HG02885 (cell line): ENCODE measurements at regions not wholly inside any gene's neighbourhood (a gene's known extent, or its start where the extent isn't known, plus 50 kb on each side); places are given as distances from the start of the nearest gene placed in this dataset.

Source experiments
- ATAC-seq: cut with Tn5 transposase; IDR thresholded peaks from one replicate; pipeline ENCODE4 v1.9.1; 2021; ENCODE audit warnings: mild to moderate bottlenecking; ENCODE audit not compliant: unreplicated experiment, poor library complexity

DNA sequence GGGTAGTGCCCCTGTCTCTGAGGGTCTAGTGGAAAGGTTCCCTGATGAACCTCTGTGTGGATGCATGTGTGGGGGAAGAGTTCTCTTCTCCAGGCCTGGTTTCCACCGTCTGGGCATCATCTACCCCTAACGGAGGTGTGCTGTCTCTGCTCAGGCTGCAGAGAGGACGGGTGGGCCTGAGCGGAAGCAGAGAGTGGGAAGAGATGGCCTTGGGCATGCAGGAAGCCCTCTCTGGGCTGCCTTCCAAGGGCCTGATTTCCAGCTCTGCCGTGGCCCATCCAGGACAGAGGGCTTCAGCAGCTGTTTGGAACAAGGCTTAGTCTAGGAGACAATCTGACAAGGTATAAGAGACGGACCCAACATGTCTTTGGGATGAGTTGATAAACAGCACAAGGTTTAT lies 220.1 kb upstream of the DTNBP1 start:
- no peak for ATAC-seq

DNA sequence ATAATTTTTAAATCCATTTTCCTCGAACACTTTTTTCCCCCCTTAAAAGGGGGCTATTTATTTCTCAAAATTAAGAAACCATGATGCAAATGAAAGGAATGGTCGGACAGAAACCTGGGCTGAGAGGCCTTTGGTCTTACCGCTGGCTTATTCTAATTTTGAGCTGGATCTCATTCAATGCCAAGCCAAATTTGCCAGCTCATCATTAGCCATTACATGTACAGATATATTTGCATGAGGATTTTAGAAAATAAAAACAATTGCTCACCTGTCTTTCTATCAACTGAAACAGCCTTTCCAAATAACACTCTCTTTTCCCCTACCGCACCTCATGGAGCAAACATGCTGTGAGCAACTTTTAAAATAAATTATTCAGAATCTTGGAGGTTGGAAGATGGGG lies 219.5 kb upstream of the DTNBP1 start:
- no peak for ATAC-seq

DNA sequence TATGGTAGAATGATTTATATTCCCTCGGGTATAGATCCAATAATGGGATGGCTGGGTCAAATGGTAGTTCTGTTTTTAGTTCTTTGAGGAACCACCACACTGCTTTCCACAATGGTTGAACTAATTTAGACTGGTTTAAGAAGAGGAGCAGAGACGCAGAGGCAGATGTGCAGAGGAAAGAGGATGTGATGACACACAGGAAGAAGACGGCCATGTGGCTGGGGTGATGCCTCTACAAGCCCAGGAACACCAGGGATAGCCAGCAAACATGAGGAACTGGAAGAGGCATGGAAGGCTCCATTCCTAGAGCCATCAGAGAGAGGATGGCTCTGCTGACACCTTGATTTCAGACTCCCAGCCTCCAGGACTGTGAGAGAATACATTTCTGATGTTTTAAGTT lies 218.3 kb upstream of the DTNBP1 start:
- no peak for ATAC-seq

DNA sequence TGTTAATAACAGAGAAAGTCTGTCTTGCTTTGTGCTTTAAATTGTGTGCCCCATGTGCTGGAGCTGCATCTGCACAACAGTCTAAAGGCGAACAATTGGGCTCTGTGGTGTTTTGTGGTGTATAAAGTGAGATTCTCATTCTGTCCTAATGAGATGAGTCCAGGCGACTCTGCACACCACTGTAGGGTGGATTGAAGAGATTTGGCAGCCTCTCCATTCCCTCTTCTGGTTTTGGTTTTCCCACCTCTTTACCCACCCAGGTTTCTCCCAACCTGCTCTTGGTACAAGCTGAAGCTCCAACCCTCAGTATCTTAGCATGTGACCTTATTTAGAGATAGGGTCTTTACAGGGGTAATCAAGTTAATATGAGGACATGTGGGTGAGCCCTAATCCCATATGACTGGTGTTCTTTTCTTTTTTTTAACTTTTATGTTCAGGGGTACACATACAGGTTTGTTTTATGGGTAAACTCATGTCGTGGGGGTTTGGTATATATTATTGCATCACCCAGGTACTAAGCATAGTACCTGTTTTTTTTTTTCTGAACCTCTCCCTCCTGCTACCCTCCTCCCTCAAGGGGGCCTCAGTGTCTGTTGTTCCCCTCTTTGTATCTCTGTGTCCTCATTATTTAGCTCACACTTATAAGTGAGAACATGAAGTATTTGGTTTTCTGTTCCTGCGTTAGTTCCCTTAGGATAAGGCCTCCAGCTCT lies 217.6 kb upstream of the DTNBP1 start:
- no peak for ATAC-seq

DNA sequence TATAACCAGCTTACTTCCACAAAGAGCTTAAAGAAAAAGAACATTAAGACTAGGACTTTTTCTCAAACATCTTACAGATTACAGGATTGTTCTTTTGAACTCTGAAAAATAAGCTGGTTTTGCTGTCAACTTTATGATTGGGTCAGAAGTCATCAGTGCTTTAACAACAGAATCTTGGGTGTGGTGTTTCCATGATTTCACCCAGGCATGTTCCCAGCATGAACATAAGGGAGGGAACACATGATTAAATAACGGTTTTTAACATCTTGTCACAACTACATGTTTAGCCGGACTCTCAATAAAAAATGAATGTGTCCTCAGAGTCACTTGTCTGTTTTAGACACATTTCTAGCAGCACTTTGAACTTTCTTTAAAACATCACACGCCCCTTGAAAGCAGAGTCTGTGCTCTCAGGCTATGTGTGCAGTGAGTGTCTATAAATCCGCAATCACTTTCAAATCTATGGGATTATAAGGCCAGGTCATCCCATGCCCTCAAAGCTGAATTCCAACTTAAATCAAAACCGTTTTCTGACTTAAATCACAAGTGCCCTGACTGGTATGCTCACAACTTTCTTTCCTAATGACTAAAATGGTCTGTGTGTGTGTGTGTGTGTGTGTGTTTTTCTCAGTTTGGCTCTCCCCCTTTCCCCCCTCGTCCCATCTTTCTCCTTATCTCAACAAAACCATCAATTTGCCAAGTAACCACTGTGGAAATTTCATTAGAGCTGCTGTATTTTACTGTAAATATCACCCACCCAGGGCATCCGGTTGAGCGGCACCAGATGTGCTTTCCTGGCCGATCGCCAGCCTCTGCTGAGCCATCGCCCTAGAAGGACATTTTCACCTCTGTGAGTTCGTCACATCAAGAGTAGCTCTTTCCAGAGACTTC lies 216.8 kb upstream of the DTNBP1 start:
- ATAC-seq: peak; percentile 67

DNA sequence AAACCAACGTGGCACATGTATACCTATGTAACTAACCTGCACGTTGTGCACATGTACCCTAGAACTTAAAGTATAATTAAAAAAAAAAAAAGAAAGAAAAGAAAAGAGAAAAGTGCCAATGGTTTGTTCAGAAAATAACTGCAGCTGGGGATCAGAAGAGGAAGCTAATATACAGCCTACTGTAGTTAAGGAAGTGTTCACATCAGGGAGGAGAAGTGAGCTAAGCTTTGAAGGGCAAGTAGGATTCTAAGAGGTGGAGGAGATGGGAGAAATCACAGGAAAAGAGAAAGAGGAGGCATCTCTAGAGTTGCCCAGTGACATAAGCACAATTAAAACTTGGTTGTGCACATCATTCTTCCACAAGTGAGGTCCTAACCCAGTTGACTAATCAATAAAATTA lies 214.4 kb upstream of the DTNBP1 start:
- ATAC-seq: no peak

DNA sequence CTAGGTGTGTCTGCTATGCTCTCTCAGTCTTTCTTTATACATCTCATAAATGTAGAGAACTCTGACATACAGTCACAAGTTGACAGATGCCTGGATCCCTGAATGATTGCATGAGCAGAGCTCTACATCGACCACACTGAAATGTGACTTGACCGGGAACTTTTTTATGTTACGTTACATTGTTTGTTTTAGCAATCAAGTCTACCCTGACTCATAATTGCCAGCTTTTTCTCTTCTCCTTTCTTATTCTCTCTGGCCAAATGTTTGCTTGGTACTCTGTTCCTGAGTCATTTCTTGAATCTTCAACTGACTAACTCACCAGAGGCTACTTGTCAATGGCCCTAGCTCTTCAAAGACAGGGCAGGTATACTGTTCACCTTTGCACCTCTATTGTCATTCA lies 213.6 kb upstream of the DTNBP1 start:
- peak; percentile 78 for ATAC-seq

DNA sequence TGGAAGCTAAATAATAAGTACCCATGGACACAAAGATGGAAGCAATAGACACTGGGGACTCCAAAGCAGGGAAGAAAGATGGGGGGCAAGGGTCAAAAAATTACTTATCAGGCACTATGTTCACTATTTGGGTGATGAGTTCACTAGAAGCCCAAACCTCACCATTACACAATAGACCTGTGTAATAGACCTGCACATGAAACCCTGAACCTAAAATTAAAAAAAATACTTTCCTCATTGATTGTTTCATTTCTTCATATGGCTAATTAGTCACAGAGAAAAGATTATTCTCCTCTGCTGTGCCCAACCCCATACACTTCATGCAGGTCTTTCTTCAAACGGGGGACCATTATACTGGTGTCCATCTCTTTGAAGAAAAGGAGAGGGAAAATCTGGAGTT lies 213.0 kb upstream of the DTNBP1 start:
- no peak for ATAC-seq

DNA sequence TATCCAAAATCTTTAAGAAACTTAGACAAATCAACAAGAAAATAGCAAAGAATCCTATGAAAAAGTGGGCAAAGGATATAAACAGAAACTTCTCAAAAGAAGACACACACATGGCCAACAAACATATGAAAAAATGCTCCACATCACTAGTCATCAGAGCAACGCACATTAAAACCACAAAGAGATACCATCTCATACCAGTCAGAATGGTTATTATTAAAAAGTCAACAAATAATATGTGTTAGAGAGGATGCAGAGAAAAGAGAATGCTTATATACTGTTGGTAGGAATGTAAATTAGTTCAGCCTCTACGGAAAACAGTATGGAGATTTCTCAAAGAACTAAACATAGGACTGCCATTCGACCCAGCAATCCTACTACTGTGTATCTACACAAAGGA lies 212.0 kb upstream of the DTNBP1 start:
- no peak for ATAC-seq

DNA sequence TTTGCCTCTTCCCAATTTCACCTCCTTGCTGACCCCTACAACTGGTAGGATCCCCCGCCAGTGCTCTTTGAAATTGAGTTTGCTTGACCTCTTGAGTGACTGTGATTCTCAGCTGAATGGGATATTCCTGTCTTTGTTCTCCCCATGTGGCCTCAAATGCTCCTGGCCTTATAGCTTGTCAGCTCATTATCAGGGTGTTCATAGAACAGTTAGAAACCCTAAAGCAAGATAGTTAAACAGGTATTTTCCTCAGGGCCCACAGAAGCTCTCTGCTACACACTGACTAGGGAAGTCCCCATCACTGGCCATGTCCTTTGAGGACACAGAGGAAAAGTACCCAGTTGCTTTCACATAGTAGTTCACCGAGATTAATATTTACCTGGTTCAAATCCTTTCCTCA lies 211.5 kb upstream of the DTNBP1 start:
- ATAC-seq: no peak

DNA sequence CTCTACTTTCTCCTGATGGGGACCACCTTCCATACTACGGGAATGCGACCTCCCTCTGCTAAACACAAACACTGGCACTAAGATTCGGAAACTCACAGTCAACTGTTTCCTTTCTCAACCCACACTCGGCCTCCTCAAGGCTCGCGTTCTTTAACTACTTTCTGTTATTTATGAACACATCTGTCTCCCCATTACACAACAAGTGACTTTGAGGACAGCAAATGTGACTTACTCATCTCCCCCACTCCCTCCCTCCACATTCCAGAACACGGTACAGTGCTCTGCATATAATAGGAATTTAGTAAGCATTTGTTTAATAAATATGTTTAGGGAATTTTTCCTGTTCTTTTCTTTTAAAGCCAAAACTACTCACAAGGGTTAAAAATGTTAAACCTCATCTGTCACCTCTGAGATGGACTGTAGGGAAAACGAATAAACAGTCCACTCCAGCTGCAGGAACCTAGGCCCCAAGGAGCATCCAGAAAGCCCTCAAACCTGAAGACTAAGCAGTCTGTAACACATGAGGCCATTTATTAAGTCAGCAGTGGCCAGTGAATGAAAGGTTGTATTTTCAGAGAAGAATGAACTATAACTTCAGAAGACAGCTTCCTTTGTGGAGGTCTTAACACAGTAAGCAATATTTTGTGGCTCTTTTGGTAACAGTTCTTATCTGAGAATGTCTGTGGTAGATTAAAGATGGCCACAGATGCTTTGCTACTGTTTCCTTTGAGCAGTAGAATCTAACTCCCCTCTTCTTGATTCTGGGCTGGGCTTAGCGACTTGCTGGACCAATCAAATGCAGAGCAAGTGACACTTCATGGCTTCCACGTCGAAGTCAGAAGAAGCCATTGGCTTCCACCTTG lies 209.6 kb upstream of the DTNBP1 start:
- ATAC-seq: no peak

DNA sequence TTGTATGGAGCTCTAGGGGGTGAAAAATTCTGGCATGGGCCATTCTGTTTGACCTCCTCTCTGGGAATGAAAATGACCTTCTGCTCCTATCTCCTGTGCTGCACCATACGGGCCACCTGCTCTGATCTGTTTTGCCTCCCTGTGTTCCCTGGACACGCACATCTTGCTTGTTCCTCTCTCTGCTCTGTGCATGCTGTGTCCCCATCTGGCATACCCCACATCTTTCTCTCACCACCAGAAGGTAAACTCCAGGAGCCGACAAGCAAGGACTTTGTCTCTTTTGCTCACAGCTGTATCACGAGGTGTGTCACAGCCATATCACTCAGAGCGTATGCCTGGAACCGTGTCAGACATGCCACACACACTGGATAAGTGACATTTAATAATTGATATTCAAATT lies 208.4 kb upstream of the DTNBP1 start:
- no peak for ATAC-seq

DNA sequence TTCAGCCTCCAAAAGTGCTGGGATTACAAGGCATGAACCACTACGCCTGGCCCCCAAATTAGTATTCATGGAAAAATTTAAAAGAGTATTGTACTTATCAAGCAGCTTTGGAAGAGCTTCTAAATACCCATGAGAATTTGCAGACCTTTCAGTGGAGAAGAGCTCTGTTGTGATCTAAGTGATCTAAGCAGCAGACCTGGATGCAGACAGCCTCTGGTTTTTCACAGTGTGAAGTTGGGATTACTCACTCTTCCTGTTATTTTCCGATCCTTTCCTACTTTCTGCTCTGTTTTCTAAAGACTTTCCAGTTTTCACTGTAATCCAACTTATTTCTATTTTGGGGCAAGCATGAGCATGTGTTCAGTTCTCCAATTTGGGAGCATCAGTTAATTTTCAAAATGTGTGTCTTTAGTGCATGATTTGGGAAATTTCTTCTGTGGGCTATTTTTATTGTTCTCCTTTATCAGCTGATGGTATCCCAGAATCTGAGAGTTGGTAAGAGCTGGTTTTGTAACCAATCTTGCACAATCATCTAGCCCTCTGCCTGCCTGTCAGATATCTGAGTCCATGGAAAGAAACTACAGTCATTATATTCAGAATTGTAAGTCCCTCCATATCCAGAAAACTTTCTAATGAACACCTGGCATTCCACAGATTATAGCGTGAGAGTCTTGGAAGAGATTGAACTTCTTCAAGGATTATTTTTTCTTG lies 207.7 kb upstream of the DTNBP1 start:
- ATAC-seq: no peak

DNA sequence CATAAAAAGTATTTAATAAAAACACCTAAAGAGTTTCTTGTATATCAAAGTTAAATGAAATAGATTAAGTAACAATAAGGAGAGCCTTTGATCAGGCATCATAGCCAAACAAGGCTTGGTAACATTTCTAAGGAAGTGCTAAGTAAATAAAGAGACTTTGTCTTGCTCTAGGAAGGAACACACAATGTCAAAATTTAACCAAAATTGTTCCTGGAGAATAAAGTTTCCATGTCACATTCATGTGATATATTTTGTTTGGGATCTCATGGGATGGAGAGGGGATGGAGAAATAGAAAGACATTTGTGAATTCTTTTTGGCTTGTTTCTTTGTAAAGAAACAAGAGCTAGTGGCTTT lies 201.9 kb upstream of the DTNBP1 start:
- ATAC-seq: no peak

DNA sequence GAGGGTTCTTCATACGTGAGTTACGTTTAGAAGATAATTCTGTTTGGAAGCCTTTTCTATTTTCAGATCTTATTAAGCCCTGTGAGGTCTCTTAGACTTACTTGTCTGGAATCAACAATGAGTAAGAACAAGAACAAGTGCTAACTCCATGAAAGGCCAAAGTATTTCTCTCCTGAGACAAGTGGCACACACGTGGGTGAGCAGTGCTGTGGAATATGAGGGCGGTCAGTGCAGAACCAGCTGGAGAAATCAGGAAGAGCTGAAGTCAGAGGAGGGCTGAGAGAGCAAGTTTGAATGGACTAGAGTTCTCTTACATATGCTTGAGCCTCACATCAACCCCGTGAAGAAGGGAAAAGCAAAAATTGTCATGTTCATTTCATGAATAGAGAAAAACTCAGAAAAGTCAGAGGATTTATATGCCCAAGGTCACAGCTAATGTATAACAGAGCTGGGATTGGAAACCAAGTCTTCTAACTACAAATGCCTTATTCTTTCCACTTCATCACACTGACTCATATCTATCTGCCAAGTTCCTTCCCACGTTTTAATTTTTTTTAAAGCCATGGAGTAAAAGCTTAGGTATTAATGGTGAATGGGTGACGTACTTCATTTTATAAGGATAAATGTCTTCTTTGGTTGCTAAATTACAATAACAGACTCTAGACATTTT lies 201.3 kb upstream of the DTNBP1 start:
- ATAC-seq: no peak

DNA sequence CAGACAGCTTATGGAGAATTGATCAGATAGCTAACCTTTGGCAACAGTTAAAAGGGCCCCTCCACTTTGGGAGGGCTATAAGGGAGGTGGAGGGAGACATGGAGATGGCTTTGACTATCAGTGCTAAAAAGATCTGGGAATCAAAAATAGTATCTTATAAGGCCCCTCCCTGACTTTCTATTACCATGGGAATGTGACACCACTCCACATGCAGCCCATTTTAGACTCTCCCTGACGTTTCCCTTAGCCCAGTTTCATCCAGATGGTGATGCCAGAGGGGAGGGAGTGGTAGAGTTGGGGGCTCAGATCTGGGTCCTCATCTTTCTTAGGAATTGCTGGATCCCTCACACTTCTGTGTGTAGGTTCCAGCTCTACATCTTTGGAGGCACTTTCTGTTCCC lies 200.0 kb upstream of the DTNBP1 start:
- ATAC-seq: no peak

DNA sequence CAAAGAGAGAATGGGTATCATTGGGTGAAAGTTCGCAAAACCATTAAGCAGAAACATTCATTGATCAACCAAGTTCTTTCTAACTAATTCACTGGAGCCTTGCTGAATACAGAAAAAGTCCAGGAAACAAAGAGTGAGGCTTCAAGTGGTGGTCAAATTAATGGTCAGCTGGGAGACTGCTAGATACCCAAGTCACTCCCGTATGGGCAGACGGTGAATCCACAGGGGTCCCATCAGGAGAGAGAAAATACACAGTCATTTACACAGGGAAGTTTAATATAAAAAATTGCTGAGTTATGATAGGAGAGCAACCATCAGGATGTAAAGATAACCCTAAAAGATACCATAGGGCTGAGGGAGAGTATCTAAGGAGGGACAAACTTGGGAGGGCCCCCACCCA lies 198.7 kb upstream of the DTNBP1 start:
- no peak for ATAC-seq

DNA sequence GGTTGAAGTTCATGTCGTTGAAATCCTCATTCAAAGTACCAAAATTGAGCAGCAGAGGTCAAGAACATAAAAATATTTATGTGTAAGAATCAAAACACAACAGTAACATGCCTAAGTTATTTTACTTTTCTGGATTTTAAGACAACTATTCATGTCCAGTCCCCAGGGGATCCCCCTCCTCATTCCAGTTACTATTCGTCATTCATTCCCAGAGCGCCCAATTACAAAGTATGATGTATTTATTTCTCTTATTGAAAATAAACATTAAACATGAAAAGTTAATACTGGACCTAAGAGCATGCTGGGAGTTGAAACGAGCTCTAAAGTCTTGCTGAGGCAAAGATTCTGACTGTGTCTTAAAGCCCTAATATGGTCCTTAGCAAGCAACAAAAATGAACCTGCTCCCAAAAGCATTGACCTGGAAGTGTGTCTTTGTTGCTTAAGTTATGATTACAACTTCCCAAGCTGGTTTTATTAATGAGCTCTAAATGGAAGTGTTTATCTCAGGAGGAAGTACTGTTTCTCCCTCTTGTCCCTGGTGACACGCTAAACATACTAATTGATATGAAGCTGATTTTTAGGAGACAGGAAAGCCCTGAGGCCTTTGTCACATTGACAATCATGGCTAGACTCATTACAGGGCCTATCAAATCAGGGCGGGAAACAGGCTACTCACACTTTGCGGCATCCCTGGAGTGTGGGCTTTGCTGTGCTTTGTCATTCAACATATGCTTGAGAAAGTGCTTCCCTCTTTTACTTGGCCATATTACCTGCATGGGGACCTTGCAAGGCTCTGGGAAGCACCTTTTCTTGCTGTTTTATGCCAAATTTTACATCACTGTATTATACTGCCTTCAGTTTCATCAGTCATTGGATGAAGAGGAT lies 192.2 kb upstream of the DTNBP1 start:
- ATAC-seq: no peak

DNA sequence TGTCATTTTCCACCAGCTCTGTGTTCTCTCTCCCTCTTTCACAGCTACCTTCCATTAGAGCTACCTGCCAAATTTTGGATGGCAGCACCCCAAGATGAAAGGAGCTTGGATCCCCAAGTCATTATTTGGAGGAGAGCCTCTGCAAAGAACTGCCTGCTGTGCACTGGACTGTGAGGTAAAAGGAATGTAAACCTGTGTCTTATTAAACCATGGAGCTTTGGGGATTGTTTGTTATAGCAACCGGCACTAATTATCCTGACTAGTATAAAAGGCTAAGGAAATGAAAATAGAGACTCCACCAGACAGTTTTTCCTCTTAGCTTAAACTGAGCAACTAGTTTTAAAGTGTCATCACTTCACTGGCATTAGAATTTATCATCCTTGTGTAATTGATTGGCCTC lies 191.6 kb upstream of the DTNBP1 start:
- no peak for ATAC-seq
